HG02840 (cell line): ENCODE measurements at regions not wholly inside any gene's neighbourhood (a gene's known extent, or its start where the extent isn't known, plus 50 kb on each side); places are given as distances from the start of the nearest gene placed in this dataset.
"Not testable (repeated sequence)": the region's sequence is repeated elsewhere in the genome, so short reads cannot be mapped to it uniquely, and the experiment has no call there.

ENCODE experiments used
- ATAC-seq: cut with Tn5 transposase; IDR thresholded peaks from one replicate; pipeline ENCODE4 v1.9.1; 2021; ENCODE audit warnings: mild to moderate bottlenecking, moderate library complexity, moderate number of reproducible peaks; ENCODE audit not compliant: unreplicated experiment, low FRiP score

GRCh38 chr4:101421386-101421785 is 74.1 kb upstream of the PPP3CA start:
- no peak for ATAC-seq

DNA sequence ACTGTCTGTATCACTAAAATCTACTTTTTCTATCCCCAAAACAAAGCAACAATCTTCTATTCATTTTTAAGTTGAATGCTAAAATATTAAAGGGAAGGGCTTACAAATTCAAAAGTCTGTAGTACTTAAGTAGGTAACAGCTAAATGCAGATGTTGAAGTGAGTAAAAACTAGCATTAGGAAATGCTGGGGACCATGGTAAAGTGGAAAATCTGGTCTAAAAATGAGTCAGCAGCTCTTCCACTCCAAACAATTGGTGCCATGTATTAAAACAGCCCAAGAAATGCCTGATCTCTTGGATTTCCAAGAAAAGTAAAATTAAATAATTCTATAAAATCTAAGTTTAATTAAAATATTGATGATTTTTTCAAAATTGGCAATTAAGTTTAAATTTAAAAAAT is 73.3 kb upstream of the PPP3CA start:
- no peak for ATAC-seq

GRCh38 chr4:101419336-101420135 is 72.2 kb upstream of the PPP3CA start:
- peak; percentile 55 for ATAC-seq

DNA sequence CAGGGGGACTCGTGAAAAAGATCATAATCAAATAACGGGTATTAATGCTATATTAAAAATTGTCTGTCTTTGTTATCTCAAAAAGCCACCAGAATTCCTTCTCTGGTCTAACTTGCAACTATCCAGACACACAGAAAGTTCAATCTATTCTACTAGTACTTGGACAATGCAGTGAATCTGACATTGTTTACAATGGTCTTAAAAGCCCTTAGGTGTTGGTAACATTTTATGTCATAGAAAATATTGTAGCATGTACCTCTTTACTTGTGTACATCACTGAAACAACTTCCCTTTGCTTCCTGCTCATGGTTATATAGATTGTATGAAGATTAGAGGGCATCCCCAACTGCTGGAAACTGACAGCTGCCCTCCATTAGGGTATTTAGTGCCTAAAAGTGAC is 71.1 kb upstream of the PPP3CA start:
- no peak for ATAC-seq

DNA sequence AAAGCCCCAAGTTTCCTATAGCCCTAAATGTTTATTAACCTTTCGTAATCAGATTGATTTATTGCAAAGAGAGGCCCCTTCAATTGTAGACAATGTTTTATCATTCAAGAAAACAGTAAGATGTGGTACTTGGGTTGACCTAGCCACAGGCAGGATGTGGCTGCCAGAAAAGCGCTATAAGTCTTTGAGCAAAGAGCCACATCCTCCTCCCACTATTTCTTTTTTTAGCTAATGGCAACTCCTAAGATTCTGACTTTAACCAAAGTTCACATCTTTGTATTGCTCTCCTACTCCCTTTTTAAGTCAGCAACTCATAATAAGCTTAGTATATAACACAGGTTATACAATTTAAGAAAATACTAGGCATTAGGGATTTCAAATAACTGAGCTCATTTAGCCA is 70.7 kb upstream of the PPP3CA start:
- peak; percentile 72 for ATAC-seq

DNA sequence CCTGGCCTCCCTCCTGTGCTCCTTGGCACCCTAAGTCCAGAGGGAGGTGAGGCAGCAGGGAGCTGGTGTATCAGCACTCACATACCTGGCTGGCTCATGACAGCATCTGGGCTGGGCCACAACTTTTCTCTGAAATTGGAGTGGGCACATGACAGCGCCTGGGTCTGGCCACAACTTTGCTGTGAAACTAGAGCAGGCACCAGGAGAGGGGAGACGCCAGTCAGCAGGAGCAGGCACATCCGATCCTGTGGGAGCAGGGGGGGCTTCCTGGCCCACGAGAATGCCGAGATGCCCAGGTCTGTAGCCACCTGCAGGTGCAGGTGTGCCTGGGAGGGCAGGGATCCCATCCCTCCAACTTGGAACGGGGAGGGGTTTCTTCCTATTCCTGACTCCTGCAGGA is 69.7 kb upstream of the PPP3CA start:
- ATAC-seq, result no peak

- ATAC-seq, result no peak
These were observed 68.6 kb upstream of the PPP3CA start for GRCh38 chr4:101415962-101416361.

DNA sequence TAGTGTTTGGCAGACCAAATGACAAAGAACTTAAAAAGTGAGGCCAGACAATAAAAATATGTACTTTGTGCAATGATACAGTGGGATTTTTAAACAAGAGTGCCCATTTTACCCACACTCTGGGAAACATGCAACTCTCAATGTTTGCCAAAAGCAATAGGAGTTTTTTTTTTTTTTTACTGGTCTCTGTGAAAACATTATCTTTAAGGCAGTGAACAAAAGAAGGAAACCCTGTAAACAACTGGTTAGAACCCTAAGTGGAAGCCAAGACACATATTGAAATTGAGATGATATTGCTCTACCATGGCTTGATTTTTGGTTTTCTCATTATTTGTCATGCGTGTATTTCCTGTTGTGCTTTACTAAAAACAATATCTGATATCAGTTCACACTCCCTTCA is 67.2 kb upstream of the PPP3CA start:
- ATAC-seq, result no peak

- no peak for ATAC-seq
These were observed 64.6 kb upstream of the PPP3CA start for GRCh38 chr4:101411926-101412325.

- ATAC-seq, result not testable (repeated sequence)
These were observed 64.1 kb upstream of the PPP3CA start for GRCh38 chr4:101411281-101411910.

- ATAC-seq, result no peak
These were observed 52.8 kb upstream of the PPP3CA start for GRCh38 chr4:101400096-101400495.

GRCh38 chr4:101398807-101399206 is 51.5 kb upstream of the PPP3CA start:
- ATAC-seq, result no peak
